ENCODE measurements at regions not wholly inside any gene's neighbourhood (a gene's known extent, or its start where the extent isn't known, plus 50 kb on each side); places are given as distances from the start of the nearest gene placed in this dataset.
"Not testable (repeated sequence)": the region's sequence is repeated elsewhere in the genome, so short reads cannot be mapped to it uniquely, and the experiment has no call there.

GRCh38 chr1:116291024-116291423, 82.0 kb upstream of the ATP1A1 start:
- DNase-seq (no peak), ATAC-seq (ENCODE audit: low FRiP score in 2 of 2) (no peak)
- H3K36me3 ChIP-seq = no peaks in the 10 kb centered on the region
- WGBS, 2 donors = 83 to 84% methylated on average over 2 of the region's 2 CpGs
- peaks cover 0 to 11% (median 7%) of the 10 kb centered on the region in 4 donors for H3K4me1 ChIP-seq
- no peak overlapping the region for H3K4me3 ChIP-seq
- no peaks in the 10 kb centered on the region for H3K27me3 ChIP-seq
- no peaks in the 10 kb centered on the region for H3K9me3 ChIP-seq
- no peak overlapping the region for H3K27ac ChIP-seq
- no peak for TF ChIP-seq POLR2A (IDR thresholded peaks at IDR 0.05)

DNA sequence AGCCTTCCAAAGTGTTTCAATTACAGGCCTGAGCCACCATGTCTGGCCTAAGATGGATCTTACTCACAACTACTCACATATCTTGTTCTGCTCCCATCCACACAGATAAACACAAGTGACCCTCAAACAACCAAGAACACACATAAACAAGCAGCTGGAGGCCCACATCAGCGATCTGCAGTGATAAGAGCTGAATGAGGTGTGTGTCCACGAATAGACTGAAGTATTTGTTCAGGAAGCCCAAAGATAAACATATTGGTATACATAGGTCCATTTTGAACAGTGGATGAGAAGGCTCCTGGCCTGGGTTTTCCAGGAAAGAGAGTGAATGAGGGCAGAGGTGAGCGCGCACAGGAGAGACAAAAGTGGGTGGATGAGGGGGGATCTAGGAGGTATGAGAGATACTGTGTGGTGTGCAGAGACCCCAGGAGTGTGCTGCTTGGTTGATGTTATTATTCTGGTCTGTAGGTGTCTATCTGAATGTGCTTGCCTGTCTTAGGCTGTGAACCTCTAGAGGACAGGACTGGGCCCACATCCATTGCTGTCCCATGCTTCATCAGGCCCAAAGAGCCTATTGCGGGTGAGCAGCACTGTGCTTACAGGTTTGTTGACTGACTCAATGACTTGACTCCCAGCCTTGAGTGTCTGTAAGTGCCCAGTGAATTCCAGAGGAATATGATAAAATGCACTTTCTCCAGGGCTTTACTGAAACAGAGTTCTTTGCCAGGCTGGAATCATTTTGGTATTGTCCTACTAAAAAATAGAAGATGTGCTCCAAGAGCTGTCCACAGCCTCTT, 79.9 kb upstream of the ATP1A1 start:
- no peak overlapping the region for H3K4me3 ChIP-seq
- DNase-seq = no peak
- ATAC-seq (ENCODE audit: low FRiP score in 2 of 2) = no peak
- H3K4me1 ChIP-seq = peaks cover 0 to 7% (median 3%) of the 10 kb centered on the region in 4 donors
- H3K9me3 ChIP-seq = no peaks in the 10 kb centered on the region
- TF ChIP-seq POLR2A (IDR thresholded peaks at IDR 0.05) (no peak), EP300 (IDR thresholded peaks at IDR 0.05) (no peak), POLR2AphosphoS5 (IDR thresholded peaks at IDR 0.05) (no peak), CTCF (IDR thresholded peaks at IDR 0.05) (no peak)
- WGBS, 2 donors = 67 to 75% methylated on average over 5 of the region's 5 CpGs
- no peak overlapping the region for H3K27ac ChIP-seq
- H3K27me3 ChIP-seq = no peaks in the 10 kb centered on the region
- no peaks in the 10 kb centered on the region for H3K36me3 ChIP-seq

- ATAC-seq (ENCODE audit: low FRiP score in 2 of 2) (no peak), DNase-seq (peak in 1 of 2 donors; percentile 72)
- no peaks in the 10 kb centered on the region for H3K36me3 ChIP-seq
- no peak overlapping the region for H3K27ac ChIP-seq
- peaks cover 0 to 7% (median 0%) of the 10 kb centered on the region in 4 donors for H3K4me1 ChIP-seq
- no peak overlapping the region for H3K4me3 ChIP-seq
- TF ChIP-seq CTCF (IDR thresholded peaks at IDR 0.05) = no peak
- TF ChIP-seq POLR2AphosphoS5 (IDR thresholded peaks at IDR 0.05) = no peak
- no peak for TF ChIP-seq POLR2A (IDR thresholded peaks at IDR 0.05)
- no peak for TF ChIP-seq EP300 (IDR thresholded peaks at IDR 0.05)
- no peaks in the 10 kb centered on the region for H3K9me3 ChIP-seq
- 97 to 98% methylated on average over 16 to 17 of the region's 18 CpGs for WGBS, 2 donors
- H3K27me3 ChIP-seq = no peaks in the 10 kb centered on the region
These were observed 75.4 kb upstream of the ATP1A1 start for GRCh38 chr1:116297495-116298212.

DNA sequence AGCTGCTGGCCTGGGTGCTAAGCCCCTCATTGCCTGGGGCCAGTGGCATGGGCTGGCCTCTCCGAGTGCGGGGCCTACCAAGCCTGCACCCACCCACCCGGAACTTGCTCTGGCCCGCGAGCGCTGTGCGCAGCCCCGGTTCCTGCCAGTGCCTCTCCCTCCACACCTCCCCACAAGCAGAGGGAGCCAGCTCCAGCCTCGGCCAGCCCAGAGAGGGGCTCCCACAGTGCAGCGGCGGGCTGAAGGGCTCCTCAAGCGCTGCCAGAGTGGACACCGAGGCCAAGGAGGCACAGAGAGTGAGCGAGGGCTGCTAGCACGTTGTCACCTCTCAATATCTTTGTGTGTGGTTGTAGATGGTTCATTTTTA, 74.8 kb upstream of the ATP1A1 start:
- not testable (repeated sequence) for H3K4me3 ChIP-seq; ATAC-seq (ENCODE audit: low FRiP score in 2 of 2); H3K27ac ChIP-seq; H3K9me3 ChIP-seq; H3K4me1 ChIP-seq; H3K36me3 ChIP-seq; H3K27me3 ChIP-seq
- WGBS, 2 donors = 96 to 97% methylated on average over 8 to 13 of the region's 15 CpGs
- peak in 1 of 2 donors; percentile 80 for DNase-seq

DNA sequence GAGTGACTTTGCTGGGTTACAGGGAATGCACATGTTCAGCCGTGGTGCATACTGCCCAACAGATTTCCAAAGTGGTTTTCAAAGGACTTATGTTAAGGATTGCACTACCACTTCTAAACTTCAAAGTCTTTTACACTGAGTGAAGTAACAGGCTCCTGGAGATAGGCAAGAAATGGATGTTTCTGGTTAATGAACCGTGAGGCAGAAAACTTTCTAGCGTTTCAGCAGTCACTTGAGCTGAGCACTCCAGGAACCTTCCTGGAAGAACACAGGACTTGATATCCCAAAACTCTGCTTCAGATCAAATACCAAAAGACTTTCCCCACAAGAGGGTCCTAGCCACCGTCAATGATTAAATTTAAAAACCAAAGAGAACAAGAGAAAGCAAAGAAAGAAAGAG, 74.3 kb upstream of the ATP1A1 start:
- no peaks in the 10 kb centered on the region for H3K36me3 ChIP-seq
- ATAC-seq (ENCODE audit: low FRiP score in 2 of 2) (no peak), DNase-seq (no peak)
- H3K9me3 ChIP-seq = no peaks in the 10 kb centered on the region
- H3K4me3 ChIP-seq = no peak overlapping the region
- 62 to 85% methylated on average over 4 of the region's 4 CpGs for WGBS, 2 donors
- TF ChIP-seq POLR2A (IDR thresholded peaks at IDR 0.05) (no peak), CTCF (IDR thresholded peaks at IDR 0.05) (no peak), EP300 (IDR thresholded peaks at IDR 0.05) (no peak), POLR2AphosphoS5 (IDR thresholded peaks at IDR 0.05) (no peak)
- H3K4me1 ChIP-seq = no peaks in the 10 kb centered on the region
- H3K27ac ChIP-seq = no peak overlapping the region
- H3K27me3 ChIP-seq = no peaks in the 10 kb centered on the region
